HepG2 (cell line): ENCODE measurements at regions not wholly inside any gene's neighbourhood (a gene's known extent, or its start where the extent isn't known, plus 50 kb on each side); places are given as distances from the start of the nearest gene placed in this dataset.

ENCODE experiments used
- ATAC-seq: fragments of 200-7000 bp; cut with Tn5 transposase; 3 replicates; pipeline ENCODE4 v1.9.1; 2020; ENCODE audit warnings: mild to moderate bottlenecking, moderate library complexity
- BruUV-seq: library from RNA; stranded (reverse); fragments of 400-500 nt; replicated peaks from 2 replicates; lab custom pipeline; 2021; lab: Mats Ljungman, UMichigan
- CTCF ChIA-PET: fragments of 300-600 bp; formaldehyde crosslinking; extraction: SDS; loops from one replicate; lab custom pipeline; 2021; ENCODE audit warnings: low total read pairs, inconsistent platforms, low intra/inter-chr PET ratio; lab: Yijun Ruan, JAX
- POLR2A ChIA-PET: fragments of 350-600 bp; sonication (Branson Sonifier 250); formaldehyde crosslinking; loops from one replicate; lab custom pipeline; 2020; ENCODE audit warnings: antibody characterized with exemption, inconsistent platforms; lab: Yijun Ruan, JAX
- DNase-seq: peaks from one replicate; pipeline ENCODE4 v3.0.0-alpha.2; 2015; ENCODE audit warnings: low spot score
- FAIRE-seq: peaks from 3 replicates; lab custom pipeline; 2011; peaks lifted over from hg19 to GRCh38; lab: Jason Lieb, UNC
- H2AFZ ChIP-seq: one replicate; pipeline ENCODE4 v1.6.1; 2011; ENCODE audit warnings: low read length, inconsistent platforms
- H3K27ac ChIP-seq: fragments of 300-600 bp; 3 replicates; pipeline ENCODE4 v1.8.0; 2011; ENCODE audit warnings: mixed run types, mild to moderate bottlenecking, mixed read lengths, low read length, inconsistent platforms; ENCODE audit not compliant: insufficient read depth; ENCODE audit errors: extremely low read length
- H3K27me3 ChIP-seq, 2 experiments: fragments of 200-600 bp in 1 of 2; 2 replicates in 1 of 2; 3 replicates in 1 of 2; pipeline versions ENCODE4 v1.6.0 to v1.8.0; 2011; ENCODE audit warnings: low read length in 2 of 2, mild to moderate bottlenecking in 2 of 2, moderate library complexity in 2 of 2, inconsistent platforms in 1 of 2; ENCODE audit not compliant: insufficient read depth in 2 of 2, control insufficient read depth in 1 of 2
- H3K36me3 ChIP-seq, 2 experiments: fragments of 200-600 bp in 1 of 2; replicated peaks in 1 of 2; 2 replicates in 1 of 2; 3 replicates in 1 of 2; pipeline versions ENCODE4 v1.5.1 to v1.8.0; 2011; ENCODE audit warnings: low read length in 2 of 2, inconsistent platforms in 1 of 2; ENCODE audit not compliant: insufficient read depth in 2 of 2, control insufficient read depth in 1 of 2
- H3K4me1 ChIP-seq: 2 replicates; pipeline ENCODE4 v1.5.1; 2012; ENCODE audit warnings: low read length, inconsistent platforms; ENCODE audit not compliant: insufficient read depth
- H3K4me2 ChIP-seq: 2 replicates; pipeline ENCODE4 v1.6.0; 2011; ENCODE audit warnings: low read depth, low read length, inconsistent platforms
- H3K4me3 ChIP-seq, 3 experiments: fragments of 200-600 bp in 1 of 3; sonication (generic), shearing (Covaris generic) in 1 of 3; replicated peaks in 1 of 3; 2 replicates each; pipeline ENCODE4 v1.5.1; 2011 to 2016; ENCODE audit warnings: low read length in 3 of 3, inconsistent platforms in 2 of 3, low read depth in 2 of 3, mild to moderate bottlenecking in 2 of 3, control low read depth in 1 of 3, mixed read lengths in 1 of 3; ENCODE audit not compliant: insufficient read depth in 1 of 3
- H3K79me2 ChIP-seq: one replicate; pipeline ENCODE4 v1.6.1; 2011; ENCODE audit warnings: low read length, inconsistent platforms; ENCODE audit not compliant: insufficient read depth
- H3K9ac ChIP-seq: 2 replicates; pipeline ENCODE4 v1.6.0; 2011; ENCODE audit warnings: mild to moderate bottlenecking, low read depth, low read length, inconsistent platforms; ENCODE audit not compliant: insufficient read depth
- H3K9me3 ChIP-seq: 2 replicates; pipeline ENCODE4 v1.5.1; 2012; ENCODE audit warnings: mild to moderate bottlenecking, low read length
- H4K20me1 ChIP-seq: 2 replicates; pipeline ENCODE4 v1.6.0; 2011; ENCODE audit warnings: inconsistent platforms, mild to moderate bottlenecking, low read length, moderate library complexity; ENCODE audit not compliant: insufficient read depth
- BCL6 ChIP-seq: IDR thresholded peaks from 2 replicates; pipeline ENCODE4 v1.6.1; 2016; ENCODE audit warnings: missing genetic modification reagents, missing compliant biosample characterization
- ELF1 ChIP-seq: sonication (generic); formaldehyde crosslinking; IDR thresholded peaks from 2 replicates; pipeline ENCODE4 v1.4.0; 2020; ENCODE audit warnings: missing genetic modification reagents
- GZF1 ChIP-seq: sonication (generic); formaldehyde crosslinking; IDR thresholded peaks from 2 replicates; pipeline ENCODE4 v1.5.1; 2020; ENCODE audit warnings: mild to moderate bottlenecking, missing genetic modification reagents
- HMG20A ChIP-seq: IDR thresholded peaks from 2 replicates; pipeline ENCODE4 v1.6.1; 2016; ENCODE audit warnings: borderline replicate concordance
- HOXA9 ChIP-seq: sonication (generic); formaldehyde crosslinking; IDR thresholded peaks from 2 replicates; pipeline ENCODE4 v1.8.1; 2022; ENCODE audit warnings: missing genetic modification reagents, mild to moderate bottlenecking, moderate library complexity, borderline replicate concordance
- KDM6A ChIP-seq: IDR thresholded peaks from 2 replicates; pipeline ENCODE4 v1.6.1; 2016; ENCODE audit warnings: low read depth
- MAF1 ChIP-seq: sonication (generic); formaldehyde crosslinking; IDR thresholded peaks from 2 replicates; pipeline ENCODE4 v1.5.0; 2020; ENCODE audit warnings: missing genetic modification reagents, borderline replicate concordance
- PLRG1 ChIP-seq: fragments of 450-650 bp; conservative IDR thresholded peaks from 2 replicates; pipeline ENCODE4 v1.6.1; 2016
- ZBTB49 ChIP-seq: sonication (generic); formaldehyde crosslinking; IDR thresholded peaks from 2 replicates; pipeline ENCODE4 v1.4.0; 2020; ENCODE audit warnings: missing genetic modification reagents, borderline replicate concordance
- WGBS: methylation state at CpG from one replicate; pipeline ENCODE4 v1.1.6; 2017; ENCODE audit warnings: low lambda C conversion rate; 5-methylcytosine and 5-hydroxymethylcytosine counted together
- in situ Hi-C: cut with HindIII; loops from 2 replicates; pipeline ENCODE4 v1.10.0; 2017; ENCODE audit warnings: low pct_unique_long_range_greater_than_20kb; ENCODE audit not compliant: extremely low pct_ligation_motif_present
- intact Hi-C: fragments of 100-400 bp; cut with micrococcal nuclease; formaldehyde crosslinking; loops from one replicate; pipeline ENCODE4 v1.10.0; 2022; ENCODE audit not compliant: unreplicated experiment

DNA sequence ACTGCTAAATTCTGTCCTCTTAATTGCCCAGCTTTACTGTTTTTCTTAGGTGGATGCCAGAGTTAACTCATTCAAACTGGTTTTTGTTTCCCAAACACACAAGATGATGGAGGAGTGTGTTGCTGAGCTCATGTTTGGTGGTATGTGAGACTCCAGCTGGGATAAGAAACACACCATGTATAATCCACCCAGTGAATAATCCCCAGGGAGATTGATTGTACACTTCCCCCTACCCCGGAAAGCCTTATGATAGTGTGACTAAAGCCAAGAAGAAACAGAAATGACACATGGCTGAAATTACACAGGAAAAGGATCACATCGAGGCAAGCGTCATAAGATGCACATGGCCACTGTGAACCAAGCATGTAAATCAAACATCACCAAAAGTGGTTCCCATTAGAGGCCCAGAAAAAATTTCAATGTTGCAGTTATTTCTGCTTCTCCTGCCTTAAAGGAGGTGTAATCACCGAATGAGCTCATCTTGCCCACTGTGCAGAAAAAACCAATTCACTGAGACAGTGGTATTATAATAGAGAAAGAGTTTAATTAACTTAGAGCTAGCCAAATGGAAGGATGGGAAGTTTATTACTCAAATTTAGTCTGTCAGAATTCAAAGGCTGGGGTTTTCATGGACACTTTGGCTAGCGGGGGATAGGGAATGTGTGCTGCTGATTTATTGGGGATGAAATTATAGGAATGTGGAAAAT, 56.7 kb upstream of the MAGI1 start:
- 54% methylated on average over 5 of the region's 5 CpGs for WGBS
- in situ Hi-C loops = no loop called here
- POLR2A ChIA-PET = no interaction called here

More for the DNA sequence above, 56.7 kb upstream of the MAGI1 start:
- CTCF ChIA-PET = no interaction called here
- Histone ChIP-seq H3K4me3 (no peak overlapping the region), H3K9me3 (0 out of 2 replicates have a peak, but pooled peaks cover 5% of the 10 kb centered on the region), H3K4me1 (peaks cover 9% of the 10 kb centered on the region; the same call in 1 of the 2 replicates), H3K27ac (no peak overlapping the region), H3K9ac (no peak overlapping the region), H4K20me1 (no peaks in the 10 kb centered on the region), H3K79me2 (no peaks in the 10 kb centered on the region), H3K4me2 (no peak overlapping the region), H3K36me3 (no peaks in the 10 kb centered on the region), H3K27me3 (no peaks in the 10 kb centered on the region), H2AFZ (no peak overlapping the region)
- no peak for DNase-seq
- no peak for ATAC-seq
- BruUV-seq = no TSS peak
- FAIRE-seq = no peak
- intact Hi-C loops = no loop called here
- TF ChIP-seq BCL6 (CRISPR knock-in tag) = no peak
- no peak for TF ChIP-seq ZBTB49 (CRISPR knock-in tag)
- no peak for TF ChIP-seq GZF1 (CRISPR knock-in tag)
- TF ChIP-seq ELF1 (CRISPR knock-in tag) = no peak
- TF ChIP-seq HOXA9 (CRISPR knock-in tag) = no peak
- no peak for TF ChIP-seq MAF1 (CRISPR knock-in tag)
- no peak for TF ChIP-seq PLRG1
- TF ChIP-seq KDM6A (CRISPR knock-in tag) = no peak
- TF ChIP-seq HMG20A (CRISPR knock-in tag) = no peak
